HCT116 (cell line): ENCODE measurements at regions not wholly inside any gene's neighbourhood (a gene's known extent, or its start where the extent isn't known, plus 50 kb on each side); places are given as distances from the start of the nearest gene placed in this dataset.

Experiments
- ATAC-seq: fragments of 200-7000 bp; cut with Tn5 transposase; 2 replicates; pipeline ENCODE4 v1.9.1; 2020; ENCODE audit warnings: mild to moderate bottlenecking, moderate library complexity
- BruUV-seq: library from RNA; stranded (reverse); fragments of 400-500 nt; replicated peaks from 2 replicates; lab custom pipeline; 2021; lab: Mats Ljungman, UMichigan
- CTCF ChIA-PET: fragments of 300-600 bp; sonication (Branson Sonifier 250); formaldehyde crosslinking; loops from one replicate; lab custom pipeline; 2021; ENCODE audit warnings: antibody characterized with exemption; lab: Charles Lee
- POLR2A ChIA-PET: fragments of 300-600, 350-600 bp; sonication (Branson Sonifier 250); formaldehyde crosslinking; loops from one replicate; lab custom pipeline; 2021; ENCODE audit warnings: antibody characterized with exemption; lab: Charles Lee
- RAD21 ChIA-PET, 2 experiments: fragments of 300-600 bp; sonication (Branson Sonifier 250); formaldehyde crosslinking; loops; one replicate each; lab custom pipeline; 2023; ENCODE audit warnings: low total read pairs in 2 of 2; ENCODE audit not compliant: uncharacterized antibody in 2 of 2, unreplicated experiment in 2 of 2, low non-redundant PET in 1 of 2; lab: Charles Lee
- DNase-seq: peaks from one replicate; pipeline ENCODE4 v3.0.0-alpha.2; 2010; ENCODE audit warnings: low read depth, low spot score
- H2AFZ ChIP-seq: fragments of 200-600 bp; shearing (Covaris generic), sonication (generic); 2 replicates; pipeline ENCODE4 v1.6.1; 2017; ENCODE audit warnings: low read depth, mixed run types, mixed read lengths, antibody characterized with exemption, low read length; ENCODE audit not compliant: poor library complexity, severe bottlenecking
- H3K27ac ChIP-seq: 2 replicates; pipeline ENCODE4 v1.5.1; 2012; ENCODE audit warnings: low read depth, low read length
- H3K27me3 ChIP-seq: fragments of 200-600 bp; sonication (generic); 2 replicates; pipeline ENCODE4 v1.6.1; 2016; ENCODE audit warnings: mixed run types, low read length, mixed read lengths; ENCODE audit not compliant: insufficient read depth
- H3K36me3 ChIP-seq, 2 experiments: fragments of 200-500 bp in 1 of 2; fragments of 200-600 bp in 1 of 2; sonication (Bioruptor generic) in 1 of 2; sonication (generic) in 1 of 2; 2 replicates each; pipeline versions ENCODE4 v1.5.1 to v1.6.1; 2014 to 2016; ENCODE audit warnings: low read length in 2 of 2, inconsistent platforms in 1 of 2, mixed read lengths in 1 of 2, mixed run types in 1 of 2; ENCODE audit not compliant: insufficient read depth in 2 of 2, control insufficient read depth in 1 of 2
- H3K4me1 ChIP-seq, 2 experiments: fragments of 200-600 bp in 1 of 2; sonication (generic) in 1 of 2; 2 replicates each; pipeline versions ENCODE4 v1.5.1 to v1.6.1; 2012 to 2017; ENCODE audit warnings: low read length in 2 of 2, inconsistent platforms in 1 of 2, mild to moderate bottlenecking in 1 of 2, mixed read lengths in 1 of 2, mixed run types in 1 of 2, moderate library complexity in 1 of 2; ENCODE audit not compliant: insufficient read depth in 2 of 2, control insufficient read depth in 1 of 2
- H3K4me2 ChIP-seq: fragments of 200-600 bp; sonication (generic); 2 replicates; pipeline ENCODE4 v1.6.1; 2017; ENCODE audit warnings: mixed run types, low read length, mixed read lengths
- H3K4me3 ChIP-seq, 2 experiments: fragments of 200-600 bp in 1 of 2; sonication (generic) in 1 of 2; replicated peaks in 1 of 2; 2 replicates each; pipeline ENCODE4 v1.5.1; 2011 to 2016; ENCODE audit warnings: low read length in 2 of 2, control low read depth in 1 of 2, low read depth in 1 of 2, mild to moderate bottlenecking in 1 of 2, mixed read lengths in 1 of 2, mixed run types in 1 of 2
- H3K79me2 ChIP-seq: fragments of 200-600 bp; sonication (generic); 2 replicates; pipeline ENCODE4 v1.6.1; 2017; ENCODE audit warnings: mild to moderate bottlenecking, mixed run types, low read length, moderate library complexity, mixed read lengths; ENCODE audit not compliant: insufficient read depth
- H3K9ac ChIP-seq: fragments of 200-600 bp; sonication (generic); 2 replicates; pipeline ENCODE4 v1.6.1; 2016; ENCODE audit warnings: low read length, mixed read lengths
- H3K9me2 ChIP-seq: fragments of 200-600 bp; sonication (generic), shearing (Covaris generic); 2 replicates; pipeline ENCODE4 v1.6.1; 2017; ENCODE audit warnings: mixed run types, mild to moderate bottlenecking, moderate library complexity; ENCODE audit not compliant: insufficient read depth
- H3K9me3 ChIP-seq, 2 experiments: fragments of 200-500 bp in 1 of 2; fragments of 200-600 bp in 1 of 2; sonication (Bioruptor generic) in 1 of 2; sonication (generic) in 1 of 2; 2 replicates each; pipeline ENCODE4 v1.6.1; 2014 to 2017; ENCODE audit warnings: low read length in 2 of 2, mixed read lengths in 2 of 2, inconsistent platforms in 1 of 2, low read depth in 1 of 2, mild to moderate bottlenecking in 1 of 2, mixed run types in 1 of 2, moderate library complexity in 1 of 2; ENCODE audit not compliant: control insufficient read depth in 1 of 2, insufficient read depth in 1 of 2
- H4K20me1 ChIP-seq: fragments of 200-600 bp; sonication (generic), shearing (Covaris generic); 2 replicates; pipeline ENCODE4 v1.6.1; 2017; ENCODE audit warnings: mixed run types, mild to moderate bottlenecking, moderate library complexity; ENCODE audit not compliant: insufficient read depth
- ATF3 ChIP-seq: IDR thresholded peaks from 2 replicates; pipeline ENCODE4 v1.6.1; 2012
- CEBPB ChIP-seq: IDR thresholded peaks from 2 replicates; pipeline ENCODE4 v1.6.1; 2012; ENCODE audit warnings: low read depth
- EGR1 ChIP-seq: IDR thresholded peaks from 2 replicates; pipeline ENCODE4 v1.6.1; 2012; ENCODE audit warnings: low read depth
- EZH2phosphoT487 ChIP-seq: fragments of 200-600 bp; IDR thresholded peaks from 2 replicates; pipeline ENCODE4 v1.6.1; 2018; ENCODE audit warnings: antibody characterized with exemption, borderline replicate concordance
- JUND ChIP-seq: IDR thresholded peaks from 2 replicates; pipeline ENCODE4 v1.6.1; 2012
- POLR2A ChIP-seq: IDR thresholded peaks from 2 replicates; pipeline ENCODE4 v1.7.0; 2011; ENCODE audit warnings: borderline replicate concordance; ENCODE audit not compliant: insufficient read depth, insufficient read length; ENCODE audit errors: extremely low read depth
- POLR2AphosphoS5 ChIP-seq: IDR thresholded peaks from 2 replicates; pipeline ENCODE4 v1.6.1; 2011; ENCODE audit warnings: mild to moderate bottlenecking, low read depth, low read length, moderate library complexity
- RAD21 ChIP-seq: IDR thresholded peaks from 2 replicates; pipeline ENCODE4 v1.6.1; 2012; ENCODE audit warnings: low read depth, mild to moderate bottlenecking
- SIN3A ChIP-seq: IDR thresholded peaks from 2 replicates; pipeline ENCODE4 v1.6.1; 2012; ENCODE audit warnings: low read depth
- SRF ChIP-seq: IDR thresholded peaks from 2 replicates; pipeline ENCODE4 v1.6.1; 2012; ENCODE audit warnings: low read depth
- TCF7L2 ChIP-seq: IDR thresholded peaks from 2 replicates; pipeline ENCODE4 v1.7.0; 2011; ENCODE audit warnings: borderline replicate concordance, inconsistent platforms; ENCODE audit not compliant: insufficient read depth, insufficient read length; ENCODE audit errors: extremely low read depth
- YY1 ChIP-seq: IDR thresholded peaks from 2 replicates; pipeline ENCODE4 v1.6.1; 2011; ENCODE audit warnings: low read length, low read depth, moderate library complexity, mild to moderate bottlenecking; ENCODE audit not compliant: insufficient replicate concordance; ENCODE audit errors: extremely low read depth
- intact Hi-C: fragments of 100-400 bp; cut with micrococcal nuclease; formaldehyde crosslinking; loops from 2 replicates; pipeline ENCODE4 v1.10.0; 2022
- TF ChIP-seq, protein P1 (sequence below): IDR thresholded peaks from 2 replicates; pipeline ENCODE4 v1.6.1; 2012
- TF ChIP-seq, protein P2 (sequence below), 3 experiments: fragments of 200-600 bp in 1 of 3; sonication (generic) in 1 of 3; IDR thresholded peaks in 2 of 3; conservative IDR thresholded peaks in 1 of 3; 2 replicates each; pipeline ENCODE4 v1.5.1; 2012 to 2017; ENCODE audit warnings: low read depth in 2 of 3, low read length in 2 of 3, antibody characterized with exemption in 1 of 3, borderline replicate concordance in 1 of 3, control low read depth in 1 of 3, mild to moderate bottlenecking in 1 of 3, mixed read lengths in 1 of 3, mixed run types in 1 of 3, moderate library complexity in 1 of 3; ENCODE audit not compliant: insufficient read depth in 1 of 3
- TF ChIP-seq, protein P3 (sequence below): IDR thresholded peaks from 2 replicates; pipeline ENCODE4 v1.6.1; 2011; ENCODE audit warnings: mild to moderate bottlenecking, low read length, moderate library complexity; ENCODE audit not compliant: insufficient replicate concordance; ENCODE audit errors: extremely low read depth

GRCh38 chr6:85079761-85080160 lies 315.4 kb upstream of the TBX18 start:
- no peaks in the 10 kb centered on the region for H3K9me2 ChIP-seq
- peaks cover 21% of the 10 kb centered on the region for H3K27me3 ChIP-seq
- DNase-seq, result no peak
- no TSS peak for BruUV-seq
- ChIA-PET POLR2A (no interaction called here), CTCF (no interaction called here), RAD21 (no interaction called here)
- H3K4me2 ChIP-seq, result no peak overlapping the region
- H3K4me3 ChIP-seq, result no peak overlapping the region
- intact Hi-C loops, result no loop called here
- no peak overlapping the region for H3K9ac ChIP-seq
- TF ChIP-seq RAD21 (no peak), ATF3 (no peak), EZH2phosphoT487 (no peak), CEBPB (no peak), EGR1 (no peak), POLR2A (no peak), JUND (no peak), TCF7L2 (no peak), YY1 (no peak), SIN3A (no peak), SRF (no peak), POLR2AphosphoS5 (no peak)
- TF ChIP-seq, protein P1, sequence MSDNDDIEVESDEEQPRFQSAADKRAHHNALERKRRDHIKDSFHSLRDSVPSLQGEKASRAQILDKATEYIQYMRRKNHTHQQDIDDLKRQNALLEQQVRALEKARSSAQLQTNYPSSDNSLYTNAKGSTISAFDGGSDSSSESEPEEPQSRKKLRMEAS, result no peak
- TF ChIP-seq, protein P2, sequence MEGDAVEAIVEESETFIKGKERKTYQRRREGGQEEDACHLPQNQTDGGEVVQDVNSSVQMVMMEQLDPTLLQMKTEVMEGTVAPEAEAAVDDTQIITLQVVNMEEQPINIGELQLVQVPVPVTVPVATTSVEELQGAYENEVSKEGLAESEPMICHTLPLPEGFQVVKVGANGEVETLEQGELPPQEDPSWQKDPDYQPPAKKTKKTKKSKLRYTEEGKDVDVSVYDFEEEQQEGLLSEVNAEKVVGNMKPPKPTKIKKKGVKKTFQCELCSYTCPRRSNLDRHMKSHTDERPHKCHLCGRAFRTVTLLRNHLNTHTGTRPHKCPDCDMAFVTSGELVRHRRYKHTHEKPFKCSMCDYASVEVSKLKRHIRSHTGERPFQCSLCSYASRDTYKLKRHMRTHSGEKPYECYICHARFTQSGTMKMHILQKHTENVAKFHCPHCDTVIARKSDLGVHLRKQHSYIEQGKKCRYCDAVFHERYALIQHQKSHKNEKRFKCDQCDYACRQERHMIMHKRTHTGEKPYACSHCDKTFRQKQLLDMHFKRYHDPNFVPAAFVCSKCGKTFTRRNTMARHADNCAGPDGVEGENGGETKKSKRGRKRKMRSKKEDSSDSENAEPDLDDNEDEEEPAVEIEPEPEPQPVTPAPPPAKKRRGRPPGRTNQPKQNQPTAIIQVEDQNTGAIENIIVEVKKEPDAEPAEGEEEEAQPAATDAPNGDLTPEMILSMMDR (IDR thresholded peaks at IDR 0.05 in 2 of 3, conservative IDR thresholded peaks at IDR 0.05 in 1 of 3; ENCODE audit: borderline replicate concordance in 1 of 3, insufficient read depth in 1 of 3, low read depth in 2 of 3, low read length in 2 of 3), result no peak
- TF ChIP-seq, protein P3, sequence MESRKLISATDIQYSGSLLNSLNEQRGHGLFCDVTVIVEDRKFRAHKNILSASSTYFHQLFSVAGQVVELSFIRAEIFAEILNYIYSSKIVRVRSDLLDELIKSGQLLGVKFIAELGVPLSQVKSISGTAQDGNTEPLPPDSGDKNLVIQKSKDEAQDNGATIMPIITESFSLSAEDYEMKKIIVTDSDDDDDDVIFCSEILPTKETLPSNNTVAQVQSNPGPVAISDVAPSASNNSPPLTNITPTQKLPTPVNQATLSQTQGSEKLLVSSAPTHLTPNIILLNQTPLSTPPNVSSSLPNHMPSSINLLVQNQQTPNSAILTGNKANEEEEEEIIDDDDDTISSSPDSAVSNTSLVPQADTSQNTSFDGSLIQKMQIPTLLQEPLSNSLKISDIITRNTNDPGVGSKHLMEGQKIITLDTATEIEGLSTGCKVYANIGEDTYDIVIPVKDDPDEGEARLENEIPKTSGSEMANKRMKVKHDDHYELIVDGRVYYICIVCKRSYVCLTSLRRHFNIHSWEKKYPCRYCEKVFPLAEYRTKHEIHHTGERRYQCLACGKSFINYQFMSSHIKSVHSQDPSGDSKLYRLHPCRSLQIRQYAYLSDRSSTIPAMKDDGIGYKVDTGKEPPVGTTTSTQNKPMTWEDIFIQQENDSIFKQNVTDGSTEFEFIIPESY, result no peak
- no peak overlapping the region for H2AFZ ChIP-seq
- peaks cover 0 to 12% of the 10 kb centered on the region in 2 experiments; a peak in 3 of 4 replicates for H3K4me1 ChIP-seq
- H3K9me3 ChIP-seq, result no peaks in the 10 kb centered on the region
- H4K20me1 ChIP-seq, result no peaks in the 10 kb centered on the region
- no peaks in the 10 kb centered on the region for H3K79me2 ChIP-seq
- ATAC-seq, result no peak
- H3K36me3 ChIP-seq, result no peaks in the 10 kb centered on the region
- H3K27ac ChIP-seq, result no peak overlapping the region
